OCI-LY7 (cell line): ENCODE measurements at regions not wholly inside any gene's neighbourhood (a gene's known extent, or its start where the extent isn't known, plus 50 kb on each side); places are given as distances from the start of the nearest gene placed in this dataset.

Experiments
- BruUV-seq: library from RNA; stranded (reverse); fragments of 400-500 nt; replicated peaks from 2 replicates; lab custom pipeline; 2021; lab: Mats Ljungman, UMichigan
- CTCF ChIA-PET: fragments of 300-600 bp; sonication (Branson Sonifier 250); formaldehyde crosslinking; loops from one replicate; lab custom pipeline; 2022; ENCODE audit warnings: antibody characterized with exemption; ENCODE audit not compliant: unreplicated experiment; lab: Charles Lee
- POLR2A ChIA-PET: fragments of 300-600 bp; sonication (Branson Sonifier 250); formaldehyde crosslinking; loops from one replicate; lab custom pipeline; 2022; ENCODE audit warnings: antibody characterized with exemption; lab: Charles Lee
- DNase-seq: peaks from one replicate; pipeline ENCODE4 v3.0.0-alpha.2; 2015; ENCODE audit warnings: low spot score
- H2AFZ ChIP-seq: fragments of 200-600 bp; sonication (generic), shearing (Covaris generic); 2 replicates; pipeline ENCODE4 v1.6.1; 2014; ENCODE audit warnings: mild to moderate bottlenecking, antibody characterized with exemption, low read length, moderate library complexity
- H3K27ac ChIP-seq: fragments of 200-600 bp; sonication (generic); 2 replicates; pipeline ENCODE4 v1.5.1; 2014; ENCODE audit warnings: mixed run types, low read depth, mild to moderate bottlenecking, moderate library complexity, low read length, inconsistent platforms; ENCODE audit not compliant: poor library complexity, severe bottlenecking
- H3K36me3 ChIP-seq: fragments of 200-600 bp; sonication (generic); 2 replicates; pipeline ENCODE4 v1.6.1; 2014; ENCODE audit warnings: mild to moderate bottlenecking, antibody characterized with exemption, low read length, moderate library complexity, mixed read lengths; ENCODE audit not compliant: insufficient read depth
- H3K4me1 ChIP-seq: fragments of 200-600 bp; sonication (generic); 2 replicates; pipeline ENCODE4 v1.5.1; 2014; ENCODE audit warnings: mild to moderate bottlenecking, low read length; ENCODE audit not compliant: insufficient read depth, poor library complexity, severe bottlenecking
- H3K4me2 ChIP-seq: fragments of 200-600 bp; sonication (generic); 2 replicates; pipeline ENCODE4 v1.6.1; 2014; ENCODE audit warnings: mild to moderate bottlenecking, low read length
- H3K4me3 ChIP-seq: fragments of 200-600 bp; sonication (generic); 2 replicates; pipeline ENCODE4 v1.5.1; 2014; ENCODE audit warnings: mild to moderate bottlenecking, low read depth, low read length; ENCODE audit not compliant: poor library complexity, severe bottlenecking
- H3K79me2 ChIP-seq: fragments of 200-600 bp; sonication (generic); 2 replicates; pipeline ENCODE4 v1.6.1; 2016; ENCODE audit warnings: low read depth, mild to moderate bottlenecking, low read length, moderate library complexity, mixed read lengths; ENCODE audit not compliant: insufficient read depth
- H3K9me2 ChIP-seq: fragments of 200-600 bp; sonication (generic); 2 replicates; pipeline ENCODE4 v1.6.1; 2016; ENCODE audit warnings: mild to moderate bottlenecking, low read length, mixed read lengths; ENCODE audit not compliant: insufficient read depth
- H3K9me3 ChIP-seq: fragments of 200-600 bp; sonication (generic); 2 replicates; pipeline ENCODE4 v1.6.1; 2014; ENCODE audit warnings: mild to moderate bottlenecking, mixed run types, low read length, mixed read lengths
- H4K20me1 ChIP-seq: fragments of 200-600 bp; sonication (generic); 2 replicates; pipeline ENCODE4 v1.6.1; 2014; ENCODE audit warnings: mild to moderate bottlenecking, antibody characterized with exemption, low read length, moderate library complexity, mixed read lengths; ENCODE audit not compliant: insufficient read depth
- EZH2phosphoT487 ChIP-seq: fragments of 200-600 bp; sonication (generic); IDR thresholded peaks from 2 replicates; pipeline ENCODE4 v1.6.1; 2018; ENCODE audit warnings: low read depth, borderline replicate concordance, mild to moderate bottlenecking, mixed run types, antibody characterized with exemption, low read length, moderate library complexity, mixed read lengths
- intact Hi-C: fragments of 100-400 bp; cut with micrococcal nuclease; formaldehyde crosslinking; loops from one replicate; pipeline ENCODE4 v1.10.0; 2022; ENCODE audit not compliant: unreplicated experiment
- TF ChIP-seq, protein P1 (sequence below): fragments of 200-600 bp; sonication (generic); conservative IDR thresholded peaks from 2 replicates; pipeline ENCODE4 v1.5.1; 2014; ENCODE audit warnings: mild to moderate bottlenecking, antibody characterized with exemption, low read length, moderate library complexity, mixed read lengths

GRCh38 chr2:16318051-16318450 is 347.6 kb downstream of the CYRIA start:
- Histone ChIP-seq H3K9me3 (no peaks in the 10 kb centered on the region), H3K9me2 (no peaks in the 10 kb centered on the region), H4K20me1 (no peaks in the 10 kb centered on the region), H2AFZ (no peak overlapping the region), H3K79me2 (no peaks in the 10 kb centered on the region), H3K4me1 (no peaks in the 10 kb centered on the region), H3K27ac (no peak overlapping the region), H3K36me3 (no peaks in the 10 kb centered on the region), H3K4me2 (no peak overlapping the region), H3K4me3 (no peak overlapping the region)
- BruUV-seq = no TSS peak
- ChIA-PET POLR2A (interaction anchor here (0.6 kb wide), 1 partner anchor 61 kb away, joined by 4 read pairs; no protein-coding TSS in a partner anchor), CTCF (no interaction called here)
- DNase-seq = no peak
- no peak for TF ChIP-seq EZH2phosphoT487
- TF ChIP-seq, protein P1, sequence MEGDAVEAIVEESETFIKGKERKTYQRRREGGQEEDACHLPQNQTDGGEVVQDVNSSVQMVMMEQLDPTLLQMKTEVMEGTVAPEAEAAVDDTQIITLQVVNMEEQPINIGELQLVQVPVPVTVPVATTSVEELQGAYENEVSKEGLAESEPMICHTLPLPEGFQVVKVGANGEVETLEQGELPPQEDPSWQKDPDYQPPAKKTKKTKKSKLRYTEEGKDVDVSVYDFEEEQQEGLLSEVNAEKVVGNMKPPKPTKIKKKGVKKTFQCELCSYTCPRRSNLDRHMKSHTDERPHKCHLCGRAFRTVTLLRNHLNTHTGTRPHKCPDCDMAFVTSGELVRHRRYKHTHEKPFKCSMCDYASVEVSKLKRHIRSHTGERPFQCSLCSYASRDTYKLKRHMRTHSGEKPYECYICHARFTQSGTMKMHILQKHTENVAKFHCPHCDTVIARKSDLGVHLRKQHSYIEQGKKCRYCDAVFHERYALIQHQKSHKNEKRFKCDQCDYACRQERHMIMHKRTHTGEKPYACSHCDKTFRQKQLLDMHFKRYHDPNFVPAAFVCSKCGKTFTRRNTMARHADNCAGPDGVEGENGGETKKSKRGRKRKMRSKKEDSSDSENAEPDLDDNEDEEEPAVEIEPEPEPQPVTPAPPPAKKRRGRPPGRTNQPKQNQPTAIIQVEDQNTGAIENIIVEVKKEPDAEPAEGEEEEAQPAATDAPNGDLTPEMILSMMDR = no peak
- intact Hi-C loops = no loop called here

- DNase-seq = no peak
- no peak overlapping the region for H3K27ac ChIP-seq
- TF ChIP-seq, protein P1 = no peak
- TF ChIP-seq EZH2phosphoT487 = no peak
- no peaks in the 10 kb centered on the region for H4K20me1 ChIP-seq
- ChIA-PET POLR2A (no interaction called here), CTCF (no interaction called here)
- intact Hi-C loops = no loop called here
- no peaks in the 10 kb centered on the region for H3K9me2 ChIP-seq
- no TSS peak for BruUV-seq
- H3K36me3 ChIP-seq = no peaks in the 10 kb centered on the region
- H3K4me2 ChIP-seq = no peak overlapping the region
- H3K4me3 ChIP-seq = no peak overlapping the region
- H3K4me1 ChIP-seq = no peaks in the 10 kb centered on the region
- H3K9me3 ChIP-seq = no peaks in the 10 kb centered on the region
- H3K79me2 ChIP-seq = no peaks in the 10 kb centered on the region
- H2AFZ ChIP-seq = no peak overlapping the region
Observed at GRCh38 chr2:16317211-16317830, 348.3 kb downstream of the CYRIA start.

DNA sequence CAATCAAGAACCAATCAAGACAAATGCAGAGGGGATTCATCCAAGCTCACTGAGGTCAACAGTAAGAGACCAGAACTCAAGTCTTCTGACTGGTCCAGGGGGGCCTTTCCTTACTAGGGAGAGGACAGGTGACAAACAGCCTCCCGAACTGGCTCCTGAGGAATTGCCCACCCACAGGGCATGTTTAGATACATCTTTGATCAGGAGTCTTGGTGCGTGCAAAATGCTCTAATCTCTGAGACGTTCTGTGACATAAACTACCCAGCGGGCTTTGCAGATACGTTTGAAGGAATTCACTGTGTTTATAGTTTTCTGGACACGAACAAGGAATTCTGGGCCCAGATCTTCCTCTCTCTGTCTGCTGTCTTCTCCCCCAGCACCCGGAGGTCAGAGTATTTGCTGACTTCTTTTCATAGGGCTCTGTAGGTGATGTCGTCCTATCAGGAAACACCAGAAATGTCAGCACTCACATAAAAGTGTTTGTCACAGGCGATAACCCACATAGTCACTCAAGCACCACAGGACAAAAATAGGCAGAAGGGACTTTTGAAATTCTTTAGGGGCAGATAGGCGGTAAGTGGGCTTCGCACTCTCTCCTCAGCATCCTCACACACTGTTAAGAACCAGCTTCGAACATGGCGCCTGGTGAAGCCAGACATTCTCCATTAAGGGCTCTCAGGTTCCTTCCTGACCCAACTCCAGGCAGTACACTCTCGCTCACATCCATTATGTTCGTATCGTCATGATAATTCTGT is 349.0 kb downstream of the CYRIA start:
- Histone ChIP-seq H3K27ac (no peak overlapping the region), H3K36me3 (no peaks in the 10 kb centered on the region), H4K20me1 (no peaks in the 10 kb centered on the region), H3K4me2 (no peak overlapping the region), H3K4me1 (no peaks in the 10 kb centered on the region), H3K9me3 (no peaks in the 10 kb centered on the region), H3K4me3 (no peak overlapping the region), H2AFZ (no peak overlapping the region), H3K9me2 (no peaks in the 10 kb centered on the region), H3K79me2 (no peaks in the 10 kb centered on the region)
- ChIA-PET POLR2A (interaction anchor here (0.9 kb wide), 1 partner anchor 27 kb away, joined by 4 read pairs; no protein-coding TSS in a partner anchor), CTCF (no interaction called here)
- BruUV-seq = no TSS peak
- TF ChIP-seq, protein P1 = no peak
- no peak for TF ChIP-seq EZH2phosphoT487
- no peak for DNase-seq
- intact Hi-C loops = no loop called here
